Epidermal melanocyte (primary cell): ENCODE measurements at regions not wholly inside any gene's neighbourhood (a gene's known extent, or its start where the extent isn't known, plus 50 kb on each side); places are given as distances from the start of the nearest gene placed in this dataset.

Experiments used
- DNase-seq: peaks from one replicate; pipeline ENCODE4 v3.0.0; 2011; ENCODE audit warnings: low spot score; ENCODE audit not compliant: insufficient read length

DNA sequence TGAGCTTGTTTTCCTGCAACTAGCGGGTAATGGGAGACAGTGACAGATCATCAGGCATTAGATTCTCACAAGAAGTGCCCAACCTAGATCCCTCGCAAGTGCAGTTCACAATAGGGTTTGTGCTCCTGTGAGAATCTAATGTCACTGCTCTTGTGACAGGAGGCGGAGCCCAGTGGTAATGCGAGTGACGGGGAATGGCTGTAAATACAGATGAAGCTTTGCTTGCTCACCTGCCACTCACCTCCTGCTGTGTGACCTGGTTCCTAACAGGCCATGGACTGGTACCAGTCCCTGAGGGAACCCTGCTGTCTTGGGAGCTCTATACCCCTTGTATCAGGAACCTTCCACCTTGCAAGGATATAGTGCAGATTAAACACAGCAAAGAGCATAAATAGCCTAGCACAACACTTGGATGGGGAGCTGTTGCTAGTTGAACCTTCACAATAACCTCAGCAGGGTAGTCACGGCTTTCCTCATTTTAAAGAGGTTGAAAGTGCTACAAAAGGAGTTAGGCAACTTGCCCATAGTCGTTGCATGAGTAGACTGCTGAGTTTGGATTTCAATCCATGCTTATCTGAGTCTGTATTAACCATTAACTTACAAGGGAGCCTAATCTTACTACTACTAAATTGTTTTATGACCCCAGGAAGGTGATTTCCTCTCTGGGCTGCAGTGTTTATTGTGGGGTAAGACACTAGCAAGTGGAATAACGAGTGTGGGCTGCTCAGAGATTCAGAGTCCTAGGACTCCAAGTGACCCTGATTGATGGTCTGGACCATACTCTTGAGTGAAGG is 156.6 kb upstream of the ZFHX3 start:
- DNase-seq, result no peak

DNA sequence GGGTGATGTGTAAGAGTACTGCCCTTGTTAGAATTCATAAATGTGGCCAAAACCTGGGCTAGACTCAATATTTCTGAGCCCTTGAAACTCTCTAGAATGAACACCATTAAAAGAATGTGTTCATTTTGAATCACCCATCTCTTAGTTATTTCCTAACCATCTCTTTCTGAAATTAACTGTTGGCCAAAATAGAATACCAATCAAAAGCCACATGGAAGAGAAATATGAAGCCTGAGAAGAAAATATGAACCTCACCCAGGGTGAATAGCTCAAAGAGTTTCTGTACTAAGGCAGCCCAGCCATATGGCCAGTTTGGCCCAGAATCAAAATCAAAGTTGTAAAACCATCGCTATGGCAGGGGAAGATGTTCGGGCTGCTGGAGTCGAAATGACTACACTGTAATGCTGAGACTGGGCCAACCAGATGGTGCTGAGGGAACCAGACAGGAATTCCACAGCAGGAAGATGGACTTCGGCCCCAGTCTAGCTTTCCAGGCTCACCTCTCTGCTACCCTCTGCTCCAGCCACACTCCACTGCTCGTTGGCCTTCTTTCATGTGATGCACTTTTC is 154.3 kb upstream of the ZFHX3 start:
- no peak for DNase-seq

DNA sequence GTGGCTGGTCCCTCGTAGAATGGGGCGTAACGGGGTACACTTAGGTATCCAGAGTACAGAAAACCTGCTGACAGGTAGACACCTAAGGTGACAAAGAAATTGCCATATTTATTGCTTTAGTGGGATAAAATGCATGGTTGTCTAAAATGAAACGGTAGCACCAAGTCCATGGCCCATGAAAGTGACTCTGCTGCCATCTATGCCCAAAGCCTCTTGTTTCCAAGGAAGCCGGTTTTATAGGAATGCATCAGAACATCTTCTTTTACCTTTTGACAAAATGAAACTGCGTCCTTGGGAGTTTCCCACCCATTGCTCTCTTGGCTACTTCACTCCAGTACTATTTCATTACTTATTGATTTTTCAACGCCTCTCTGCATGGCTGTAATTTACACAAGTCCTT is 151.3 kb upstream of the ZFHX3 start:
- no peak for DNase-seq

DNA sequence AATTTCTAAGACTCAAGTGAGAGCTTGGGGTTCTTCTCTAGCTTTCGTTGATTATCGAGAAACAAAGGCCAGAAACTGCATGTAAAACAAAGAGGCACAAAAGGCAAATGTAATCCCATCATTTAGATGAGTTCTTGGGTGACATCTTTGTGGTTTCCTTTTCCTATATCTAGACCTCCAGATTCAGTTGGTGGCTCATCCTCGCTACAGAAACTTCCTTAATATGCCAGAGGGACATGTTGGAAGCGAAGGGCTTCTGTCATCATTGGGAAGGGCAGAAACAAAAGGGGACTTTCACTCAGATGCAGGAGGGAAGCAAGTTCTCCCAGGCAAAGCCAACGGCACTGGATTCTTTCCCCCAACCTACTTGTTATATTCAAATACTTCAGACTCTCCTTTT is 150.6 kb upstream of the ZFHX3 start:
- no peak for DNase-seq

DNA sequence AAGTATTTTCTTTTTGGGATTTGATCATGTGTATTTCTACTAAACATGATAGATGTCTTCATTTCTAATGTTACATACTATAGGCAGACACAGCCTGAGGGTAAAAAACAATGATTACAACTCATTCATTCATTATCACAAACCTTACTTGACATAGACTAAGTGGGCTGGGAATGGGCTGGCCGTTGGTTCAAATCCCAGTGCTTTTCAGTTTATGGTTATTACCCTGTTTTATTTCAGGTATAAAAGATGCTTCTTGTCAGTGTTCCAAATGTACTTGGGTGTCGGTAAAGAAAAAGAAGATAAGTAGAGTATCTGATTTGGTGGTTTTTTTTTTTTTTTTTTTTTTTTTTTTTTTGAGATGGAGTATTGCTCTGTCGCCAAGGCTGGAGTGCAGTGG is 149.7 kb upstream of the ZFHX3 start:
- DNase-seq, result no peak

DNA sequence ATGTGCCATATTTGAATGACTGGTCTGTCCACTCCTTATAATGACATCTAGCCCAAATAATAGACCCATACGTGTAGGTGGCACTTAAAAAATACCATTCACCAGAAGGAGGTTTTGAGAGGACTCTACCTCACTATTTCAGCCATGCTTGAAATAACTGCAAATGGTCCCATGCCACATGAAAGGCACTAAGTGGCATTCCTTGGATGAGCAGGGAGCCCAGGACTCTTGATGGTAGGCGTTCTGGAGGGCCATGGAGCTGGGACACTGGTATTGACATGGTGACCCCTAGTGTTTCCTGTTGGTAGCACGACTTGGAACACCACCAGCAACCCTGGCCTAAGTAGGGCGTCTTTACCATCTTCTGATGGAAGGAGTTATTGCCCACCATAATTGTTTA is 148.7 kb upstream of the ZFHX3 start:
- DNase-seq, result peak; percentile 62

DNA sequence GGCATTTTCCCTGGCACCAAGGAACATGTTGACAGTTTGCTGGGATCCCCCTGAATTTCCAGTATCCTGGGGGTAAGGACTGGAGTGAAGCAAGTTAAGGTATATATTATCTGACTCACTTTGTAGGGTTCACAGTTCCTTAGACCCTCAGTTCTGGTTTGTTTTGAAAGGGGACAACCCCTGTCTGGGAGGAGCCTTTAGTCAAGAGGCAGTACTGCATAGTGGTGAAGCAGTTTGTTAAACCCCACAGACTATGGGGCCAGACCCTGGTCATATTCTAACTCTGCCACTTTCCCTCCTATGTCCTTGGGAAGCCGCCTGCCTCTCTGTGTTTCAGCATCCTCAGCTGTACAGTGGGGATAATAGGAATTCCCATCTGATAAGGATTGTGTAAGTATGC is 145.5 kb upstream of the ZFHX3 start:
- no peak for DNase-seq

DNA sequence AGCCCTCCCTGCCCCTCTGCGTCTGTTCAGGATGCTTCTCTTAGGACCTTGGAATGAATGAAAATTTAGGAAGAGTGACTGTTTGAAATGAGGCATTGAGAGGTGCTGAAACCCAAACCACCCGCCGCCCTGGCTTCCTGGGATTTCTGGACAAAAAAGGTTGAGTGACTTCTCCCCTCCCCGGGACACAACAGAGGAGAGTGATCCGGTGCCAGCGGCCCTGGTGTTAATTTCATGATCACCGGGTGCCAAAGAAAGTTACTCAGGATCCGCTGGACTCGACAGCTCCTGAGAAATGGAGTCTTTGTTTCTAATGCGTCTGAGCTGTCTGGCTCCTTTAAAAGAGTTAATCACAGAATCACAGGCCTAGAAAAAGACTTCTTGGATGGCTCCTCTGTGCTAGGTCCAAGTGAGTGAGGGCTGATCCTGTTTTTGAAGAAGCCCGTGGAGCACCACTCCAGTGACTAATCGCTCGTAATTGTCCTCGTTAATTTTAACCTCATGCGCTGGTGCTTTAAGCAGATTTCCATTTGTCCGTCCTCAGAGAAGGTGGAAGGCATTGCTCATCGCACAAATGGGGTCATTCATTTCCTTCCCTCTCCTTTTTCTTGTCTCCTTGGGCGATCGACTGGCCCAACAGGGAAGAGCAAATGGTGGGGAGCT is 144.4 kb upstream of the ZFHX3 start:
- no peak for DNase-seq

DNA sequence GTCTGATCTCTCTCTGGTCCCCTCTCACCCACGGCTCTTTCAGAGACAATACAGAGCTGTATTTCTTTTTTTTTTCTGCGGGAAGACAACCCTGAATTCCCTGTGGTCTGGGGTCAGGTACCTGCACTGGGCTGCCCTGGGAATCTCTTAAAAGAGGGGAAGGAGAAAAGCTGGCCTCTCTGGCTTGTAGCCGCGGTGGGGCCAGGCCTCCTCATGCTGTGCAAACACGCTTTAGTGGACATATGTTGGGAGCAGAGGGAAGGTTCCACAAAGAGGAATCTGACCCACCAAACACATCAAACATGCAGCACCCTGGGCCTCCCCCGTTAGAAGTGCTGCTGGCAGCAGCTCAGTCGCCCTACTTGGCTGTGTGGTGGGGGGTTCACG is 143.7 kb upstream of the ZFHX3 start:
- no peak for DNase-seq

DNA sequence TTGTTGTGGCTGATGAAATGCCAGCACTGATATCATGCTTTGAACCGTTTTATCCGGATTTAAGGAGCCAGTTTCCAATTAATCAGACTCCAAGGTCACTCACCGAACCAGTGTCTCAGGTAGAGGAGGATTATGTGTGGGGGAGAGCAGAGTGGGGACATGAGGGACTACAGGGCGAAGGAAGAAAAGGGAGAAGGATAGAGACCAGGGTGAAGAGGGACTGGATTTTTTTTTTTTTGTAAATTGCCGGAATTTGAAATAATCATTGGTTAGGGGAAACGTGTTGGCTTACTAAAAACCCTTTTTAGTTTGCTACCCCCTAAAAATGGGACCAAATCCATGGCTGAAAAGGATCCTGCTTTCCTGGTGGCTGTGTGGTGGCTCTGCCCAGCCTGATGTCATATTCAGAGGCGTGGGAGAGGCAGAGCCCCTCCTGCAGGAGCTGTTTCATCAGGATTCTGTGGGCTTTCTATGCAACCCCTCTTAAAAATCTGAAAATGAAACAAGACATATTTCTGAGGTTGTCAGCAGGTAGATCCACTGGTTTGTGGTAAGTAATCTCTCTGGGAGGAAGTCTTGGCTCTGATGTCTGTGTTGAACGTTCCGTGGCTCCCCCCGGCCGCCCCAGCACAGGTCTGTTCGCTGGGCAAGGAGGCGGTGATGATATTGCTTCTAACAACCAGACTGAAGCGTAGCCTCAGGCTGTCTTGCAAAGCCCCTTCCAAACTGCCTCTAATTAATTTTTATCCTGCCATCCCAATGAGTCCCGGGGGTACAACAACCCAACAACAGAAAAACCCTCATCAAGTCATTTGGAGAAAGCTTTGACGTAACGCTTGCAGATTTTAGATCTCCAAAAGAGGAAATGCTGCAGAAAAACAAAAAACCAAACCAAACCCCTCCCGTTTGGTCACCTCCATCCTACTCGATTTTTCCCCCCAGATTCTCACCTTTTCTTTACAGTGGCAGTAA is 143.0 kb upstream of the ZFHX3 start:
- DNase-seq, result no peak

DNA sequence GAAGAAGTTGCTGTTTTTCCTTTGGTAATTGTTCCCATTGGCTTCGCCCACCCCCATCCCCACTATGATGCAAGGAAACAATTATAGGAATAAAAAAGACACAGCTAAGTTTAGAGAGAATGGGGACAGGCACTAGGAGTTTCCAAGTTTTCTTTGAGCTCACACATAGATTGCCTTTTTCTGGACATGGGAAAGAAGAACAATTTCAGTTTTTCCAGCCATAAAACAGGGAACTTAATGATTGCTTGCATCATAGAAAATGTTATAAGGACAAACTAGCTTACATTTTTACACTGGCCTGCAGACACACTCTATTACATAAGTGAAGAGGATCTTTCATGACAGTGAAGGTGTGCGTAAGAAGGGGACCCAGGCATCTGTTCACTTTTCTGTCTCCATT is 142.3 kb upstream of the ZFHX3 start:
- DNase-seq, result no peak

DNA sequence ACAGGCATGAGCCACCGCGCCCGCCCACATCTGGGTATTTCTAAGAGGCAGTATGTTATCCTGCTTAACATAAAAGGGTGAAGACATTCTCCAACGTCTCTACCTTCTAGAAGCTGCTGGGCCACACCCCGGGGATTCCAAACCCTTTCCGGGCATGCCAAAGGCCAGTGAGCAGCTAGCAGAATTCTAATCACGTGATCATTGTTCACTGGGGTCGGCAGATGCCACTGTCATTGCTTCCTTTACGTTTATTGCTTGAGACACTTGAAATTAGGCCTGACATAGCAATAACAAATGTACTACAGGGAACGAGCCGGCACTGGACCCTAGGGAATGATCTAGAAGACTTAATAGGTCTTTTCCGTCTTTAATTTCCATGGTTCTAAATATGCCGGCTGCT is 141.2 kb upstream of the ZFHX3 start:
- DNase-seq, result no peak

DNA sequence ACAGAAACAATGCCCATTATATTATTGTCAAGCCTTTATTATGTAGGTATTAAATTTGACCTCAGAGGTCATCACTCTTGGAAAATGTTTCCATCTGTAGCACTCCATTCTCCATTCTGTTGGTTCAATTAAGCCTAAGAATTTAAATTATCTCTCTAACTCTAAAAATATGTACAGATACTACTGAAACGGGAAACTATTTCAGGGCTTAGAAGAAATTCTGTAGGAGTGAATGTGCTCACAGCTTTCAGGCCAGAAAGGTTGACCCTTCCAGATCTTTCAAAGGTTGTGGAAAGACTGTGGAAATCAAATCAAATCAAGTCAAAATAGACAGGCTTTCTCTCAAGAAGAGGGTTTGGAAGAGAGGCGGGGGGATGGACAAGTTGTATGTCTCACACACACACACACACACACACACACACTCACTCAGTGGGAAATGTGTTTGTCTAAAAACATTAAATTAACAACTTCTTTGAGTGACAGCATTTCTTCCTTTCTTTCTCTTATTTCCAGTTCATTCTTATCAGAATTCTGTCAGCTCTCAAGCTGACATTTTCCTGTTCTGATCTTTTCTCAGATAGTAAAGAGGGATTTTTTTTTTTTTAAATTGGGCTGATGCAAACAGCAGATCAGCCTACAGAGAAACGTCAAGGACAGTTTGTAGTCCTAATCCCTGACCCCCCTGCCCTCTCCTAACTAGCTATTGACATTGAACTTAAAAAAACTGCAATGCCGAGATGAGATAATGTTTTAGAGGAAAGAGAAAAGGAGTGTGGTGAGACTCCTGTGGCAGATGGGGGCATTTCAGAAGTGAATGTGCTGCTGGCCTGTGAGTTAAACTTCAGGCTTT is 139.0 kb upstream of the ZFHX3 start:
- no peak for DNase-seq

DNA sequence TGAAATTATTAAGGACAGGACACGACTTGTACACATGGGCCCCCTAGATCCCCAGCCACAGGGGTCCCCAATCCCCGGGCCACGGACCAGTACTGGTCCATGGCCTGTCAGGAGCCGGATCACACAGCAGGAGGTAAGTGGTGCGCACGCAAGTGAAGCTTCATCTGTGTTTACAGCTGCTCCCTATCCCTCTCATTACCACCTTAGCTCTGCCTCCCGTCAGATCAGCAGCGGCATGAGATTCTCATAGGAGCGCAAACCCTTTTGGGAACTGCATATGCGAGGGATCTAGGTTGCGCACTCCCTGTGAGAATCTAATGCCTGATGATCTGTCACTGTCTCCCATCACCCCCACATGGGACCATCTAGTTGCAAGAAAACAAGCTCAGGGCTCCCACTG is 137.8 kb upstream of the ZFHX3 start:
- DNase-seq, result no peak

DNA sequence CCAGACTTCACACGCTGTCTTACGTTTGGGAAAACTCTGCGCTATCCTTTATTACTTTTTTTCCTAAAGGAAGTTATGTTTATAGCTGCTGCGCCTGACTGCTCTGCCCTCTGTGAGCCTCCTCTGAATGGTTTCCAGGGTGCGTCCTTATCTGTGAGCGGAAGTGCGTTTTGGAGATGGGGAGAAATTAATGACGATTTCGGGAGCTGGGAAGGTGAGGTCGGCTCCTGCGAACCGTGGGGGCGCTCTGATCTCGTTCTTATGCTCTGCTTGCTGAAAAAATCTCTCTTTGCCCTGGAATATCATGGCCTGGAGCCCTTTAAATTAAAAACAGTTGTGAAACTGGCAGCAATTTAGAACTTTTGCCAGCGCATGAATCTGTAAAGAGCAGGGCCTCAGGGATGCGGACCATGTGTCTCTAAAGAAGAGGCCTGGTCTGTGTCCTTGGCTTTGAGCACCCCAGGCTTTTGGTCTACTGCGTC is 135.7 kb upstream of the ZFHX3 start:
- DNase-seq, result peak; percentile 32

DNA sequence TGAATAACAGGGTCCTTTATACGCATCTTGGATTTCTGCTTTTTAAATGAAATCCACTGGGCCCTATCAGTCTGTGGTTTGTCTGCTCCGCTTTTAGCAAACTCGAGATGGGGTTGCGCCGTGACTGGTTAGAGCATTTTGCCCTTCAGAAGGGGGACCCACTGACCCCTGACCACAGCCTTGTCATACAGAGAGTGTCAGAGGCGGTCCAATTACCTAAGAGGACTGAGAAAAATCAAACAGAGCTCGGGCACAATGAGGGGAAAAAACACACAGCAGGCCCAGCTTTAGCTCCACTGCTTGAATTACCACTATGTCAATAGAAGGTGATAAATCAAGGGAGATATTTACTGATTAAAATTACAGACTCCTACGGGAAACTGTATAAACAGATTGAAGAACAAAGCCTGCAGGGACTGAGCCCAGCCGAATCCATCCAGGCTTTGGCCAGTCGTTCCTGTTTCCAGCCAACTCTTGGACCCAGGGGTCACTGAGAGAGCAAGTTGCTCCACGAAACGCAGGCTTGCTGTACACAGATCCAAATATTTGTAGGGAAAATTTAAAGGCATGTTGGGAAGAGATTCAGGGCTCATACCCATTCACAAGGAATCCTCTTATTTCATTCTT is 131.9 kb upstream of the ZFHX3 start:
- no peak for DNase-seq

DNA sequence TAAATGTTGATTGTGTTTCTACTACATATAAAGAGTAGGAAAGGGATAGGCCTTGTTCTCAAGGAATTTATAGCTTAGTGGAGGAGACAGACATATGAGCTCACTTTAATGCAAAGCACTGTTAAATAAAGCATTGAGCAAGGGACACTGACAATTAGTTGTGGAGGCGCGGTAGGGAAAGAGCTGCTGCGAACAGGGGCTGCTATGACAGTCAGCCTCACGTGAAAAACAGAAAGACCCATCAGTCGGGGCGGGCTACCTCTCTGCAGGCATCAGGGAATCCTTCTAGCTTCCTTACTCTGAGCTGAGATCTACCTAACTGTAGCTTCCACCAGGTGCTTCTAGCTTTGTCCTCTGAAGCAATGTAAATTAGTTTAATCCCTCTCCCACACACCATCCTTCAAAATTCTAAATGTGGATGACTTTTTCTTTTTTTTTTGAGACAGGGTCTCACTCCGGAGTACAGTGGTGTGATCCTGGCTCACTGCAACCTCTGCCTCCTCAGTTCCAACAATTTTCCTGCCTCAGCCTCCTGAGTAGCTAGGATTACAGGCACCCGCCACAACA is 129.9 kb upstream of the ZFHX3 start:
- DNase-seq, result no peak

DNA sequence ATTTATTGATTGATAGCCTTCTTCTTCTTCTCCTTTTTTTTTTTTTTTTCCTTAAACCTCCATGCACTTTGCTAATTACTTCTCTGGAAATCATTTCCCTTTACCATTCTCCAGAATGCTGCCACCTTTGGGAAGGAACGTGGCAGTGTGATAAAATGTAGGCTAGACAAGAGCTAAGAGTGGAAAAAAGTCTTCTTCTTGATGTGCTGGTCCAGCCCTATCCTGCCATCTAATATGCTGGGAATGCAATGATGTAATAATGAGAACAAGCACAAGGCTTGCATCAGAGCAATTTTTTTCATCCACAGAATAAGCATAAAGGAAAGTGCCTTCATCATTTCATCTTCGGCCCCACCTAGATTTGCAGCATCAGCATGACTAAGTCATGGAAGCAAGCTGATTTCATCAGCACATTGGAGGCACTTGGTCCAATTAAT is 128.7 kb upstream of the ZFHX3 start:
- DNase-seq, result no peak

DNA sequence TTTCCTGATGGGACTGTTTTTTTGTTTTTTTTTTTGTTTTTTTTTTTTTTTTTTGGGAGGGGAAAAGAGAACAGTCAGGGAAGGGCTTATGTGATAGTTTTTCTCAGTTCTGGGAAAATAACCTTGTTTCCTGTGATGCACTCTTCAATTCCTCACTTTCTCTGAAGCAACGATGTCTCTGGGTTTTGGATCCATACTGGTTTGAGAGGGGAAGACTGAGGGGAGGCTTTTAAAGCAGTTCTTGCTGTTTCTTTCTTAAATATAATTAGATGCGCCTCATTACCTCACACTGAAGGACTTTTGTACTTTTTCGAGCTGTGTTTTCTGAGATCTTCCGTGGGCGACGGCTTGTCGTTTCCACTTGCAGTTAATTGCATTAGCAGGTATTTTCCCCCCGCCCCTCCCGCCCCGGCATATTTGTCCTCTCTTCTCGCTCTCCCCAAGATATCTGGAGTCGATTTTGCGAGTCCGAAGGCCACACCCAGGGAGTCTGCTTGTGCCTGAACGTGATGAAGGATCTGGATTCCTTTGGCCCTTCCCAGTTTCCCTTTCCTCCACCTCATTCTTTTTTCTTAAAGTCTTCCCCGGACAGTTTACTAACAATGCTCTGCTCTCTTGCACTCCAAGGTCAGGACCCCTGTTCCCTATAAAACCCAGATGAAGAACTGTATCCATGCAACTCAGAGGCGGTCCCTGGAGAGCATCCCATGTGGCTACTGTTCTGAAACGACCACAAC is 125.2 kb upstream of the ZFHX3 start:
- no peak for DNase-seq
